H1 (cell line): ENCODE measurements at regions not wholly inside any gene's neighbourhood (a gene's known extent, or its start where the extent isn't known, plus 50 kb on each side); places are given as distances from the start of the nearest gene placed in this dataset.

Experiments
- CTCF ChIA-PET: fragments of 300-600 bp; sonication (Branson Sonifier 250); formaldehyde crosslinking; loops from one replicate; lab custom pipeline; 2021; ENCODE audit not compliant: partially characterized antibody; lab: Charles Lee
- POLR2A ChIA-PET: fragments of 300-600 bp; sonication (Branson Sonifier 250); formaldehyde crosslinking; loops from one replicate; lab custom pipeline; 2021; ENCODE audit warnings: inconsistent platforms; ENCODE audit not compliant: partially characterized antibody; lab: Charles Lee
- DNase-seq, 2 experiments: peaks; one replicate each; pipeline versions ENCODE4 v3.0.0 to v3.0.0-alpha.2; 2010 to 2022; ENCODE audit warnings: low spot score in 2 of 2, low read depth in 1 of 2, mixed read lengths in 1 of 2
- FAIRE-seq: peaks from 2 replicates; lab custom pipeline; 2011; peaks lifted over from hg19 to GRCh38; lab: Jason Lieb, UNC
- H2AFZ ChIP-seq: 2 replicates; pipeline ENCODE4 v1.8.1; 2012; ENCODE audit warnings: low read length, inconsistent platforms
- H2AK5ac ChIP-seq: 2 replicates; pipeline ENCODE4 v1.6.1; 2013; ENCODE audit warnings: low read depth, low read length
- H2BK120ac ChIP-seq: replicated peaks from 2 replicates; pipeline ENCODE3; 2013; ENCODE audit warnings: low read depth, low read length, inconsistent platforms
- H2BK12ac ChIP-seq: 2 replicates; pipeline ENCODE4 v1.6.1; 2013; ENCODE audit warnings: low read depth, low read length
- H2BK15ac ChIP-seq: 2 replicates; pipeline ENCODE4 v1.6.1; 2013; ENCODE audit warnings: low read length
- H2BK20ac ChIP-seq: 2 replicates; pipeline ENCODE4 v1.6.1; 2013; ENCODE audit warnings: low read length
- H2BK5ac ChIP-seq: 2 replicates; pipeline ENCODE4 v1.6.1; 2013; ENCODE audit warnings: low read depth, low read length
- H3K14ac ChIP-seq: 2 replicates; pipeline ENCODE4 v1.6.1; 2013; ENCODE audit warnings: inconsistent platforms; ENCODE audit not compliant: insufficient read length
- H3K18ac ChIP-seq: 2 replicates; pipeline ENCODE4 v1.6.1; 2013; ENCODE audit warnings: low read length; ENCODE audit errors: extremely low read depth
- H3K23ac ChIP-seq: 2 replicates; pipeline ENCODE4 v1.6.1; 2013; ENCODE audit warnings: inconsistent platforms; ENCODE audit not compliant: insufficient read length
- H3K23me2 ChIP-seq: 2 replicates; pipeline ENCODE4 v1.6.1; 2013; ENCODE audit warnings: low read depth, low read length
- H3K27ac ChIP-seq: 2 replicates; pipeline ENCODE4 v1.6.1; 2011; ENCODE audit warnings: low read depth, low read length, inconsistent platforms
- H3K27me3 ChIP-seq, 4 experiments: replicated peaks in 1 of 4; 1 replicate in 1 of 4; 2 replicates in 3 of 4; pipeline versions ENCODE4 v1.6.1 to v1.8.1; 2011 to 2013; ENCODE audit warnings: low read length in 3 of 4, mild to moderate bottlenecking in 3 of 4, inconsistent platforms in 2 of 4, mixed read lengths in 2 of 4, moderate library complexity in 1 of 4; ENCODE audit not compliant: control insufficient read depth in 3 of 4, insufficient read depth in 3 of 4; ENCODE audit errors: extremely low read depth in 1 of 4
- H3K36me3 ChIP-seq, 4 experiments: 2 replicates each; pipeline versions ENCODE4 v1.6.1 to v1.8.1; 2011 to 2013; ENCODE audit warnings: mild to moderate bottlenecking in 4 of 4, low read length in 3 of 4, moderate library complexity in 2 of 4, control low read depth in 1 of 4, inconsistent platforms in 1 of 4; ENCODE audit not compliant: insufficient read depth in 4 of 4, control insufficient read depth in 2 of 4
- H3K4ac ChIP-seq: replicated peaks from 2 replicates; pipeline ENCODE3; 2013; ENCODE audit warnings: low read length, low read depth, mixed read lengths, inconsistent platforms; ENCODE audit not compliant: insufficient read length
- H3K4me1 ChIP-seq, 4 experiments: replicated peaks in 1 of 4; 1 replicate in 1 of 4; 2 replicates in 3 of 4; pipeline versions ENCODE4 v1.6.1 to v1.8.1; 2011 to 2013; ENCODE audit warnings: low read length in 3 of 4, inconsistent platforms in 2 of 4, mixed read lengths in 1 of 4; ENCODE audit not compliant: insufficient read depth in 4 of 4, control insufficient read depth in 3 of 4
- H3K4me2 ChIP-seq, 2 experiments: 2 replicates each; pipeline versions ENCODE4 v1.6.1 to v1.8.1; 2011 to 2013; ENCODE audit warnings: low read depth in 2 of 2, low read length in 2 of 2, control low read depth in 1 of 2, inconsistent platforms in 1 of 2, mild to moderate bottlenecking in 1 of 2; ENCODE audit not compliant: insufficient read depth in 1 of 2
- H3K4me3 ChIP-seq, 4 experiments: fragments of 200-600, 300-600 bp in 1 of 4; sonication (generic), shearing (Covaris generic), sonication (Bioruptor Twin) in 1 of 4; 2 replicates each; pipeline versions ENCODE4 v1.5.1 to v1.8.1; 2011 to 2016; ENCODE audit warnings: low read length in 4 of 4, low read depth in 3 of 4, control low read depth in 2 of 4, inconsistent platforms in 2 of 4, mild to moderate bottlenecking in 2 of 4, mixed read lengths in 1 of 4, moderate library complexity in 1 of 4; ENCODE audit not compliant: insufficient read depth in 2 of 4; ENCODE audit errors: extremely low read depth in 1 of 4
- H3K56ac ChIP-seq: replicated peaks from 2 replicates; pipeline ENCODE3; 2013; ENCODE audit warnings: low read depth, mild to moderate bottlenecking, mixed read lengths, low read length, inconsistent platforms; ENCODE audit not compliant: insufficient read length
- H3K79me1 ChIP-seq: 2 replicates; pipeline ENCODE4 v1.6.1; 2013; ENCODE audit warnings: low read depth, low read length, control low read depth
- H3K79me2 ChIP-seq, 2 experiments: 2 replicates each; pipeline versions ENCODE4 v1.6.1 to v1.8.1; 2012 to 2013; ENCODE audit warnings: low read length in 2 of 2, mild to moderate bottlenecking in 2 of 2, inconsistent platforms in 1 of 2; ENCODE audit not compliant: insufficient read depth in 2 of 2, control insufficient read depth in 1 of 2
- H3K9ac ChIP-seq, 4 experiments: replicated peaks in 1 of 4; 1 replicate in 1 of 4; 2 replicates in 3 of 4; pipeline versions ENCODE4 v1.6.1 to v1.8.1; 2011 to 2013; ENCODE audit warnings: low read depth in 3 of 4, low read length in 3 of 4, control low read depth in 2 of 4, mild to moderate bottlenecking in 2 of 4, moderate library complexity in 2 of 4, inconsistent platforms in 1 of 4; ENCODE audit errors: extremely low read depth in 1 of 4
- H3K9me3 ChIP-seq, 2 experiments: 2 replicates each; pipeline versions ENCODE4 v1.6.1 to v1.8.1; 2012 to 2013; ENCODE audit warnings: mild to moderate bottlenecking in 2 of 2, moderate library complexity in 2 of 2, control low read depth in 1 of 2, inconsistent platforms in 1 of 2, low read depth in 1 of 2, low read length in 1 of 2, mixed read lengths in 1 of 2; ENCODE audit not compliant: insufficient read depth in 2 of 2
- H4K20me1 ChIP-seq, 2 experiments: replicated peaks in 1 of 2; 2 replicates each; pipeline versions ENCODE3 to v1.8.1; 2011 to 2013; ENCODE audit warnings: inconsistent platforms in 2 of 2, low read length in 2 of 2, mild to moderate bottlenecking in 1 of 2; ENCODE audit not compliant: insufficient read depth in 2 of 2, control insufficient read depth in 1 of 2
- H4K5ac ChIP-seq: 2 replicates; pipeline ENCODE4 v1.6.1; 2013; ENCODE audit warnings: low read length, low read depth, mixed read lengths, inconsistent platforms; ENCODE audit not compliant: insufficient read length
- H4K8ac ChIP-seq: 2 replicates; pipeline ENCODE4 v1.8.0; 2013; ENCODE audit warnings: mild to moderate bottlenecking, moderate library complexity, low read length, inconsistent platforms; ENCODE audit not compliant: insufficient read depth; ENCODE audit errors: extremely low read depth
- H4K91ac ChIP-seq: replicated peaks from 2 replicates; pipeline ENCODE3; 2013; ENCODE audit warnings: low read length, mixed read lengths, inconsistent platforms; ENCODE audit not compliant: insufficient read length
- CBX5 ChIP-seq: fragments of 300-800, 300-1000 bp; sonication (generic); IDR thresholded peaks from 2 replicates; pipeline ENCODE4 v1.7.1; 2016; ENCODE audit warnings: antibody characterized with exemption, low read length, low read depth
- FOSL1 ChIP-seq: IDR thresholded peaks from 2 replicates; pipeline ENCODE4 v1.6.1; 2011; ENCODE audit warnings: mild to moderate bottlenecking, low read depth, low read length, moderate library complexity; ENCODE audit not compliant: insufficient read depth
- JUN ChIP-seq: IDR thresholded peaks from 2 replicates; pipeline ENCODE4 v1.6.1; 2011; ENCODE audit warnings: low read depth, mild to moderate bottlenecking, improper control_type of control experiment, low read length
- KDM1A ChIP-seq: fragments of 200-600, 300-600 bp; sonication (generic); IDR thresholded peaks from 2 replicates; pipeline ENCODE4 v1.7.1; 2016; ENCODE audit warnings: mild to moderate bottlenecking, low read length, borderline replicate concordance
- MAFK ChIP-seq: IDR thresholded peaks from 2 replicates; pipeline ENCODE4 v1.6.1; 2012; ENCODE audit warnings: low read depth, mild to moderate bottlenecking, improper control_type of control experiment, low read length
- NRF1 ChIP-seq: IDR thresholded peaks from 2 replicates; pipeline ENCODE4 v1.6.1; 2011; ENCODE audit warnings: mild to moderate bottlenecking, low read depth, low read length, improper control_type of control experiment
- RXRA ChIP-seq: IDR thresholded peaks from 2 replicates; pipeline ENCODE4 v1.6.1; 2011; ENCODE audit warnings: low read depth, mild to moderate bottlenecking, low read length, moderate library complexity; ENCODE audit not compliant: insufficient read depth
- SAP30 ChIP-seq: fragments of 300-600 bp; sonication (generic); IDR thresholded peaks from 2 replicates; pipeline ENCODE4 v1.7.1; 2012; ENCODE audit warnings: low read length, moderate library complexity, mild to moderate bottlenecking, inconsistent platforms; ENCODE audit not compliant: insufficient read depth, insufficient replicate concordance
- SIX5 ChIP-seq: IDR thresholded peaks from 2 replicates; pipeline ENCODE4 v1.6.1; 2011; ENCODE audit warnings: mild to moderate bottlenecking, low read depth, low read length
- SP4 ChIP-seq: IDR thresholded peaks from 2 replicates; pipeline ENCODE4 v1.6.1; 2012; ENCODE audit warnings: low read length, inconsistent platforms
- SRF ChIP-seq: IDR thresholded peaks from 2 replicates; pipeline ENCODE4 v1.6.1; 2011; ENCODE audit warnings: mild to moderate bottlenecking, low read depth, low read length, moderate library complexity
- SUZ12 ChIP-seq: fragments of 200-600 bp; sonication (generic); IDR thresholded peaks from 2 replicates; pipeline ENCODE4 v1.6.1; 2012; ENCODE audit warnings: mild to moderate bottlenecking, inconsistent platforms, low read length, moderate library complexity, mixed read lengths
- WGBS, 2 experiments: shearing (Covaris generic) in 1 of 2; methylation state at CpG; one replicate each; pipeline versions ENCODE4 v1.1.6 to v1.1.7; 2013 to 2015; ENCODE audit warnings: low lambda C conversion rate in 2 of 2, mixed read lengths in 2 of 2, inconsistent platforms in 1 of 2, low coverage in 1 of 2, missing lambda C conversion rate in 1 of 2; ENCODE audit not compliant: insufficient replicate concordance in 2 of 2, insufficient coverage in 1 of 2, insufficient read length in 1 of 2; ENCODE audit errors: extremely low coverage in 1 of 2, missing lambda C conversion rate in 1 of 2; 5-methylcytosine and 5-hydroxymethylcytosine counted together
- TF ChIP-seq, protein P1 (sequence below): IDR thresholded peaks from 2 replicates; pipeline ENCODE4 v1.6.1; 2012; ENCODE audit warnings: inconsistent platforms

GRCh38 chr10:78763651-78764395 lies 304.9 kb upstream of the ZMIZ1 start:
- H3K4me3 ChIP-seq, result no peak overlapping the region
- H3K9ac ChIP-seq, result no peak overlapping the region
- H3K9me3 ChIP-seq, result no peaks in the 10 kb centered on the region
- H3K79me1 ChIP-seq, result peaks cover 2% of the 10 kb centered on the region; the same call in 1 of the 2 replicates
- ChIA-PET POLR2A (no interaction called here), CTCF (interaction anchor here (1.0 to 1.6 kb wide), 3 partner anchors 13 to 432 kb away, joined by 3 to 6 read pairs (median 4); no protein-coding TSS in a partner anchor)
- H3K4me2 ChIP-seq, result no peak overlapping the region
- no peak overlapping the region for H3K56ac ChIP-seq
- H4K91ac ChIP-seq, result no peak overlapping the region
- H2BK120ac ChIP-seq, result no peak overlapping the region
- no peak overlapping the region for H2BK12ac ChIP-seq
- FAIRE-seq (no peak), DNase-seq (no peak)
- H2BK20ac ChIP-seq, result no peak overlapping the region
- H3K27me3 ChIP-seq, result no peaks in the 10 kb centered on the region
- H3K36me3 ChIP-seq, result no peaks in the 10 kb centered on the region
- H3K4ac ChIP-seq, result no peak overlapping the region
- H3K18ac ChIP-seq, result no peak overlapping the region
- H2BK15ac ChIP-seq, result no peak overlapping the region
- H4K5ac ChIP-seq, result no peak overlapping the region
- 87% methylated on average over 10 of the region's 10 CpGs; no CpG with 5 or more reads in 1 of the 2 experiments for WGBS, 2 experiments
- no peak overlapping the region for H3K27ac ChIP-seq
- no peaks in the 10 kb centered on the region for H3K79me2 ChIP-seq
- 0 out of 2 replicates have a peak overlapping the region, but pooled peaks have one; percentile 7 for H4K8ac ChIP-seq
- no peak overlapping the region for H2AK5ac ChIP-seq
- H2BK5ac ChIP-seq, result no peak overlapping the region
- H2AFZ ChIP-seq, result no peak overlapping the region
- no peak overlapping the region for H3K23ac ChIP-seq
- no peak overlapping the region for H3K14ac ChIP-seq
- H3K4me1 ChIP-seq, result no peaks in the 10 kb centered on the region; a peak in 1 of 7 replicates
- peaks cover 0 to 3% of the 10 kb centered on the region in 2 experiments for H4K20me1 ChIP-seq
- H3K23me2 ChIP-seq, result peaks cover 3% of the 10 kb centered on the region; the same call in 1 of the 2 replicates
- TF ChIP-seq MAFK, result no peak
- TF ChIP-seq SIX5, result no peak
- no peak for TF ChIP-seq SUZ12
- no peak for TF ChIP-seq FOSL1
- TF ChIP-seq, protein P1, sequence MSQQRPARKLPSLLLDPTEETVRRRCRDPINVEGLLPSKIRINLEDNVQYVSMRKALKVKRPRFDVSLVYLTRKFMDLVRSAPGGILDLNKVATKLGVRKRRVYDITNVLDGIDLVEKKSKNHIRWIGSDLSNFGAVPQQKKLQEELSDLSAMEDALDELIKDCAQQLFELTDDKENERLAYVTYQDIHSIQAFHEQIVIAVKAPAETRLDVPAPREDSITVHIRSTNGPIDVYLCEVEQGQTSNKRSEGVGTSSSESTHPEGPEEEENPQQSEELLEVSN, result no peak
- no peak for TF ChIP-seq SP4
- no peak for TF ChIP-seq JUN
- TF ChIP-seq NRF1, result no peak
- TF ChIP-seq KDM1A, result no peak
- no peak for TF ChIP-seq SAP30
- TF ChIP-seq SRF, result no peak
- no peak for TF ChIP-seq CBX5
- no peak for TF ChIP-seq RXRA
